ENCODE measurements at regions not wholly inside any gene's neighbourhood (a gene's known extent, or its start where the extent isn't known, plus 50 kb on each side); places are given as distances from the start of the nearest gene placed in this dataset.

- no peak for DNase-seq (ENCODE audit: low read depth)
Measured at GRCh38 chr21:15370462-15370975, 305.7 kb upstream of the NRIP1 start.

GRCh38 chr21:15373941-15374340 is 309.1 kb upstream of the NRIP1 start:
- DNase-seq (ENCODE audit: low read depth) = no peak

GRCh38 chr21:15379776-15380175 is 315.0 kb upstream of the NRIP1 start:
- DNase-seq (ENCODE audit: low read depth) = no peak

- DNase-seq (ENCODE audit: low read depth) = no peak
Measured at GRCh38 chr21:15383588-15383987, 318.8 kb upstream of the NRIP1 start.

GRCh38 chr21:15390049-15390448 is 325.2 kb upstream of the NRIP1 start:
- DNase-seq (ENCODE audit: low read depth) = no peak

GRCh38 chr21:15397258-15397657 is 332.5 kb upstream of the NRIP1 start:
- no peak for DNase-seq (ENCODE audit: low read depth)

GRCh38 chr21:15400905-15401304 is 328.9 kb upstream of the USP25 start:
- peak; percentile 6 for DNase-seq (ENCODE audit: low read depth)

- no peak for DNase-seq (ENCODE audit: low read depth)
Measured at GRCh38 chr21:15401331-15401730, 328.5 kb upstream of the USP25 start.

- DNase-seq (ENCODE audit: low read depth) = no peak
Measured at GRCh38 chr21:15405214-15405613, 324.6 kb upstream of the USP25 start.

- DNase-seq (ENCODE audit: low read depth) = no peak
Measured at GRCh38 chr21:15406791-15407190, 323.0 kb upstream of the USP25 start.

GRCh38 chr21:15407585-15407984 is 322.2 kb upstream of the USP25 start:
- DNase-seq (ENCODE audit: low read depth) = no peak

- no peak for DNase-seq (ENCODE audit: low read depth)
Measured at GRCh38 chr21:15408089-15408488, 321.7 kb upstream of the USP25 start.

- no peak for DNase-seq (ENCODE audit: low read depth)
Measured at GRCh38 chr21:15409031-15409430, 320.8 kb upstream of the USP25 start.

GRCh38 chr21:15410853-15411252 is 318.9 kb upstream of the USP25 start:
- no peak for DNase-seq (ENCODE audit: low read depth)

- no peak for DNase-seq (ENCODE audit: low read depth)
Measured at GRCh38 chr21:15414057-15414456, 315.7 kb upstream of the USP25 start.

- peak; percentile 60 for DNase-seq (ENCODE audit: low read depth)
Measured at GRCh38 chr21:15415541-15416261, 314.1 kb upstream of the USP25 start.

- DNase-seq (ENCODE audit: low read depth) = peak; percentile 38
Measured at GRCh38 chr21:15421441-15421881, 308.3 kb upstream of the USP25 start.

- DNase-seq (ENCODE audit: low read depth) = no peak
Measured at GRCh38 chr21:15421947-15422346, 307.8 kb upstream of the USP25 start.

GRCh38 chr21:15422783-15423182 is 307.0 kb upstream of the USP25 start:
- DNase-seq (ENCODE audit: low read depth) = peak; percentile 77

- DNase-seq (ENCODE audit: low read depth) = peak; percentile 16
Measured at GRCh38 chr21:15423676-15424445, 305.9 kb upstream of the USP25 start.

GRCh38 chr21:15425049-15425448 is 304.7 kb upstream of the USP25 start:
- no peak for DNase-seq (ENCODE audit: low read depth)

- DNase-seq (ENCODE audit: low read depth) = no peak
Measured at GRCh38 chr21:15430023-15430422, 299.8 kb upstream of the USP25 start.

GRCh38 chr21:15430577-15430976 is 299.2 kb upstream of the USP25 start:
- DNase-seq (ENCODE audit: low read depth) = no peak

All from RPMI7951 (cell line).